PFSK-1 (cell line): ENCODE measurements at regions not wholly inside any gene's neighbourhood (a gene's known extent, or its start where the extent isn't known, plus 50 kb on each side); places are given as distances from the start of the nearest gene placed in this dataset.

Source experiments
- POLR2AphosphoS5 ChIP-seq: IDR thresholded peaks from 2 replicates; pipeline ENCODE4 v1.6.1; 2012; ENCODE audit warnings: low read depth, mild to moderate bottlenecking, control low read depth, low read length, moderate library complexity
- SIN3A ChIP-seq: IDR thresholded peaks from 2 replicates; pipeline ENCODE4 v1.6.1; 2012; ENCODE audit warnings: mild to moderate bottlenecking, low read length, moderate library complexity, borderline replicate concordance; ENCODE audit not compliant: insufficient read depth
- TAF1 ChIP-seq: IDR thresholded peaks from 2 replicates; pipeline ENCODE4 v1.6.1; 2012; ENCODE audit warnings: low read length, control low read depth, borderline replicate concordance; ENCODE audit not compliant: insufficient read depth
- TF ChIP-seq, protein P1 (sequence below), 2 experiments: IDR thresholded peaks; 2 replicates each; pipeline versions ENCODE4 v1.6.1 to v1.8.0; 2011 to 2012; ENCODE audit warnings: low read depth in 2 of 2, low read length in 2 of 2, control low read depth in 1 of 2, inconsistent platforms in 1 of 2, mild to moderate bottlenecking in 1 of 2, moderate library complexity in 1 of 2; ENCODE audit not compliant: insufficient read depth in 1 of 2

DNA sequence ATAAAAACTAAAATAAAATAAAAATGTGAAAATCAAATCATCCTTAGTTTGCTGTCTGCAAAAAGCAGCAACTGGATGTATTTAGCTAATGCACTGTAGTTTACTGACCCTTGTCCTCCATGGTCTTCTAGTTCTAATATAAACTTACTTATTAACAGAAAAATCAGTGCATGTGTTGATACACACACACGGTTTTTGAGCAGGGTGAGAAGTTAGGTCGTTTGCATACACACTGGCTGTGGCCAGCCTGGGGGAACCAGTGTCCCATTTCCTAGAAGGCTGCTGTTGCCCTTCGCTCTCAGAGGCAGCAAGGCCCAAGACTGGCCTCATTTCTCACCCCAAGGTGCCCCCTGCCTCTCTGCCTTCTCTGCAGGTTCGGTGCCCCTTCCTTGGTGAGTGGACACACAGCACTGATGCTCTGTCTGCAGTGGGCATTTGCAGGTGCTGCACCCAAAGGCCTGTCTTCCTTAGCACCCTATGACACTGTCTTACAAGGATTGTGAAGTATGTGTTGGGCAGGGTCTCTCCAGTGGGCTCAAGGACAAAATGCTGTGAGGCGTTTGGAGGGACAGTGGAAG, 168.5 kb downstream of the SCP2D1 start:
- TF ChIP-seq TAF1 (no peak), SIN3A (no peak), POLR2AphosphoS5 (no peak)
- TF ChIP-seq, protein P1, sequence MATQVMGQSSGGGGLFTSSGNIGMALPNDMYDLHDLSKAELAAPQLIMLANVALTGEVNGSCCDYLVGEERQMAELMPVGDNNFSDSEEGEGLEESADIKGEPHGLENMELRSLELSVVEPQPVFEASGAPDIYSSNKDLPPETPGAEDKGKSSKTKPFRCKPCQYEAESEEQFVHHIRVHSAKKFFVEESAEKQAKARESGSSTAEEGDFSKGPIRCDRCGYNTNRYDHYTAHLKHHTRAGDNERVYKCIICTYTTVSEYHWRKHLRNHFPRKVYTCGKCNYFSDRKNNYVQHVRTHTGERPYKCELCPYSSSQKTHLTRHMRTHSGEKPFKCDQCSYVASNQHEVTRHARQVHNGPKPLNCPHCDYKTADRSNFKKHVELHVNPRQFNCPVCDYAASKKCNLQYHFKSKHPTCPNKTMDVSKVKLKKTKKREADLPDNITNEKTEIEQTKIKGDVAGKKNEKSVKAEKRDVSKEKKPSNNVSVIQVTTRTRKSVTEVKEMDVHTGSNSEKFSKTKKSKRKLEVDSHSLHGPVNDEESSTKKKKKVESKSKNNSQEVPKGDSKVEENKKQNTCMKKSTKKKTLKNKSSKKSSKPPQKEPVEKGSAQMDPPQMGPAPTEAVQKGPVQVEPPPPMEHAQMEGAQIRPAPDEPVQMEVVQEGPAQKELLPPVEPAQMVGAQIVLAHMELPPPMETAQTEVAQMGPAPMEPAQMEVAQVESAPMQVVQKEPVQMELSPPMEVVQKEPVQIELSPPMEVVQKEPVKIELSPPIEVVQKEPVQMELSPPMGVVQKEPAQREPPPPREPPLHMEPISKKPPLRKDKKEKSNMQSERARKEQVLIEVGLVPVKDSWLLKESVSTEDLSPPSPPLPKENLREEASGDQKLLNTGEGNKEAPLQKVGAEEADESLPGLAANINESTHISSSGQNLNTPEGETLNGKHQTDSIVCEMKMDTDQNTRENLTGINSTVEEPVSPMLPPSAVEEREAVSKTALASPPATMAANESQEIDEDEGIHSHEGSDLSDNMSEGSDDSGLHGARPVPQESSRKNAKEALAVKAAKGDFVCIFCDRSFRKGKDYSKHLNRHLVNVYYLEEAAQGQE (IDR thresholded peaks at IDR 0.05; ENCODE audit: insufficient read depth in 1 of 2, low read depth in 2 of 2, low read length in 2 of 2), result no peak
